Omental fat pad (tissue), 3 donors: ENCODE measurements at regions not wholly inside any gene's neighbourhood (a gene's known extent, or its start where the extent isn't known, plus 50 kb on each side); places are given as distances from the start of the nearest gene placed in this dataset.
A peak's percentile ranks its signal among the peaks of the same experiment; 100 is the strongest.

Source experiments
- ATAC-seq: fragments of 150-250 bp; one replicate; pipeline ENCODE4 v1.9.1; 2016; ENCODE audit warnings: mild to moderate bottlenecking, moderate library complexity; ENCODE audit not compliant: low FRiP score
- DNase-seq: peaks from one replicate; pipeline ENCODE4 v3.0.0-alpha.2; 2019; ENCODE audit warnings: low spot score
- CTCF ChIP-seq, 3 donors: fragments of 450-650 bp; IDR thresholded peaks; one replicate each; pipeline ENCODE4 v1.5.1; 2016 to 2017; ENCODE audit warnings: antibody characterized with exemption in 3 of 3, mild to moderate bottlenecking in 3 of 3, moderate library complexity in 2 of 3

- ATAC-seq (no peak), DNase-seq (no peak)
- no peak for TF ChIP-seq CTCF (IDR thresholded peaks at IDR 0.05)
These were observed 75.9 kb downstream of the INSIG1 start for GRCh38 chr7:155373359-155374273.

- no peak for TF ChIP-seq CTCF (IDR thresholded peaks at IDR 0.05)
- ATAC-seq (no peak), DNase-seq (no peak)
These were observed 76.9 kb downstream of the INSIG1 start for GRCh38 chr7:155374276-155375252.

GRCh38 chr7:155375337-155376277, 77.9 kb downstream of the INSIG1 start:
- DNase-seq (no peak), ATAC-seq (no peak)
- TF ChIP-seq CTCF (IDR thresholded peaks at IDR 0.05), result no peak

GRCh38 chr7:155377071-155377837, 79.6 kb downstream of the INSIG1 start:
- TF ChIP-seq CTCF (IDR thresholded peaks at IDR 0.05), result no peak
- ATAC-seq (peak; percentile 13), DNase-seq (no peak)

- ATAC-seq (peak; percentile 84), DNase-seq (no peak)
These were observed 79.9 kb upstream of the EN2 start for GRCh38 chr7:155377838-155378579.

More at GRCh38 chr7:155377838-155378579, 79.9 kb upstream of the EN2 start:
- no peak for TF ChIP-seq CTCF (IDR thresholded peaks at IDR 0.05)
